ENCODE measurements at regions not wholly inside any gene's neighbourhood (a gene's known extent, or its start where the extent isn't known, plus 50 kb on each side); places are given as distances from the start of the nearest gene placed in this dataset.

- TF ChIP-seq USF2 (IDR thresholded peaks at IDR 0.05; ENCODE audit: low read length) = no peak
- no peak for TF ChIP-seq NRF1 (IDR thresholded peaks at IDR 0.05; ENCODE audit: low read depth, low read length)
- no peak for TF ChIP-seq FOSL1 (IDR thresholded peaks at IDR 0.05; ENCODE audit: insufficient read depth, low read depth, low read length)
- no peak for TF ChIP-seq RFX5 (IDR thresholded peaks at IDR 0.05; ENCODE audit: borderline replicate concordance, low read depth, low read length)
- TF ChIP-seq CEBPB (IDR thresholded peaks at IDR 0.05; ENCODE audit: low read depth, low read length) = 0 out of 2 replicates have a peak, but pooled peaks have one; percentile 7
- TF ChIP-seq RAD21 (IDR thresholded peaks at IDR 0.05 in 1 of 2, conservative IDR thresholded peaks at IDR 0.05 in 1 of 2; ENCODE audit: low read depth in 2 of 2, low read length in 2 of 2) = peak; percentile 25 to 39; a peak in 2 of 4 replicates
- TF ChIP-seq GABPA (IDR thresholded peaks at IDR 0.05; ENCODE audit: borderline replicate concordance, insufficient read depth, low read length) = no peak
- no peak for TF ChIP-seq SRF (IDR thresholded peaks at IDR 0.05; ENCODE audit: low read depth, low read length)
- no peak for TF ChIP-seq SIN3A (conservative IDR thresholded peaks at IDR 0.05 in 1 of 2, IDR thresholded peaks at IDR 0.05 in 1 of 2; ENCODE audit: low read depth in 1 of 2, low read length in 2 of 2)
- TF ChIP-seq PHF8 (conservative IDR thresholded peaks at IDR 0.05; ENCODE audit: low read depth, low read length) = no peak
- TF ChIP-seq KDM4A (IDR thresholded peaks at IDR 0.05; ENCODE audit: low read depth, low read length, severe bottlenecking) = no peak
- TF ChIP-seq RBBP5 (IDR thresholded peaks at IDR 0.05; ENCODE audit: borderline replicate concordance, low read depth, low read length) = no peak
- TF ChIP-seq ATF2 (IDR thresholded peaks at IDR 0.05; ENCODE audit: low read length) = peak; percentile 34; the same call in 1 of the 2 replicates
- TF ChIP-seq SUZ12 (IDR thresholded peaks at IDR 0.05; ENCODE audit: low read length) = no peak
- no peak for TF ChIP-seq TAF1 (IDR thresholded peaks at IDR 0.05; ENCODE audit: low read depth, low read length)
- no peak for TF ChIP-seq SAP30 (IDR thresholded peaks at IDR 0.05; ENCODE audit: insufficient read depth, insufficient replicate concordance, low read length)
- TF ChIP-seq JUND (IDR thresholded peaks at IDR 0.05; ENCODE audit: low read length) = 0 out of 2 replicates have a peak, but pooled peaks have one; percentile 33
- TF ChIP-seq EGR1 (IDR thresholded peaks at IDR 0.05; ENCODE audit: borderline replicate concordance, low read depth, low read length) = no peak
- TF ChIP-seq CREB1 (IDR thresholded peaks at IDR 0.05) = no peak
- no peak for TF ChIP-seq MAFK (IDR thresholded peaks at IDR 0.05; ENCODE audit: low read depth, low read length)
- no peak for TF ChIP-seq ASH2L (IDR thresholded peaks at IDR 0.05; ENCODE audit: low read length)
- no peak for TF ChIP-seq GTF2F1 (IDR thresholded peaks at IDR 0.05; ENCODE audit: borderline replicate concordance, low read depth, low read length)
- no peak for TF ChIP-seq SP4 (IDR thresholded peaks at IDR 0.05; ENCODE audit: low read length)
Observed at GRCh38 chr11:11148104-11148509, 204.9 kb downstream of the CSNK2A3 start (continued).

All from H1 (cell line).